ENCODE measurements at regions not wholly inside any gene's neighbourhood (a gene's known extent, or its start where the extent isn't known, plus 50 kb on each side); places are given as distances from the start of the nearest gene placed in this dataset.
"Not testable (repeated sequence)": the region's sequence is repeated elsewhere in the genome, so short reads cannot be mapped to it uniquely, and the experiment has no call there.

DNA sequence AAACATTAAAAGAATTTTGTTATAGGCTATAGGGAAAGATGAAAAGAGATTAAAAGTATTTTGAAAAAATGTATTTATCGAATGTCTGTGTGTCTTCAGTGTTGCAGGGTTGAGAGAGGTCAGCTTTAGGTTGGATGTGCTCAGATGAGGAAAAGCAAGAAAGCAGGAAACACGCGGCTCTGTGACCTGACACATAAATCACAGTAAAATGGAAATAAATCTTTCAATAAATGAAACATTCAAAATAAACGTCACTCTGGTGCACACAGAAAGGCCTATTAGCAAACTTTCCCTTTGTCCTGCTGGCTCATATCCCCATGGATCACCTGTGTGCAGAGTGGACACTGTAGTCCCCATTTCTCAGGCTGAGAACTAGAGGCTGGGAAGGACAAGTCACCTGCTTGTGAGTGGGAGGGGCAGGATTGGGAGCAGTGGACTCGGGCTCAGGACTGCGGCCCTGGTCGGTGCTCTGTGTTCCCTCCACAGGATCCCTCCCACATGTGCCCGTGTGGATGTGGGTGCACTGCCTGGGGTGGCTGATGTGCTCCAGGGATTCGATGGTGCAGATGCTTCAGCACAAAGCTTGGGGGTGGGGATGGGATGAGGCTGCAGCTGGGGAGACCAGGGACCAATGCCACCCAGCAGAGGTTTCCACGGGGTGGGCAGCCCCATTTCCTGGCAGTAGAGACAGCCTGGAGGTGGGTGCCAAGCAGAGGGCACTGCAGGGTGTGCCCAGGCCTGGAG lies 96.0 kb upstream of the IGLL5 start:
- POLR2A ChIA-PET = no interaction called here
- DNase-seq (ENCODE audit: extremely low spot score) = no peak
- CTCF ChIA-PET = interaction anchor here (0.9 to 6.5 kb wide), 7 partner anchors 11 to 168 kb away, joined by 3 to 98 read pairs (median 4); no protein-coding TSS in a partner anchor
- TF ChIP-seq, protein P1, sequence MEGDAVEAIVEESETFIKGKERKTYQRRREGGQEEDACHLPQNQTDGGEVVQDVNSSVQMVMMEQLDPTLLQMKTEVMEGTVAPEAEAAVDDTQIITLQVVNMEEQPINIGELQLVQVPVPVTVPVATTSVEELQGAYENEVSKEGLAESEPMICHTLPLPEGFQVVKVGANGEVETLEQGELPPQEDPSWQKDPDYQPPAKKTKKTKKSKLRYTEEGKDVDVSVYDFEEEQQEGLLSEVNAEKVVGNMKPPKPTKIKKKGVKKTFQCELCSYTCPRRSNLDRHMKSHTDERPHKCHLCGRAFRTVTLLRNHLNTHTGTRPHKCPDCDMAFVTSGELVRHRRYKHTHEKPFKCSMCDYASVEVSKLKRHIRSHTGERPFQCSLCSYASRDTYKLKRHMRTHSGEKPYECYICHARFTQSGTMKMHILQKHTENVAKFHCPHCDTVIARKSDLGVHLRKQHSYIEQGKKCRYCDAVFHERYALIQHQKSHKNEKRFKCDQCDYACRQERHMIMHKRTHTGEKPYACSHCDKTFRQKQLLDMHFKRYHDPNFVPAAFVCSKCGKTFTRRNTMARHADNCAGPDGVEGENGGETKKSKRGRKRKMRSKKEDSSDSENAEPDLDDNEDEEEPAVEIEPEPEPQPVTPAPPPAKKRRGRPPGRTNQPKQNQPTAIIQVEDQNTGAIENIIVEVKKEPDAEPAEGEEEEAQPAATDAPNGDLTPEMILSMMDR (IDR thresholded peaks at IDR 0.05; ENCODE audit: control extremely low read depth, extremely low read depth, low read depth, missing control alignments) = no peak

GRCh38 chr22:22792205-22792786 lies 95.3 kb upstream of the IGLL5 start:
- POLR2A ChIA-PET; DNase-seq (ENCODE audit: extremely low spot score): not testable (repeated sequence)
- CTCF ChIA-PET = interaction anchor here (0.9 to 1.6 kb wide), 6 partner anchors 10 to 336 kb away, joined by 3 to 5 read pairs (median 3); no protein-coding TSS in a partner anchor

DNA sequence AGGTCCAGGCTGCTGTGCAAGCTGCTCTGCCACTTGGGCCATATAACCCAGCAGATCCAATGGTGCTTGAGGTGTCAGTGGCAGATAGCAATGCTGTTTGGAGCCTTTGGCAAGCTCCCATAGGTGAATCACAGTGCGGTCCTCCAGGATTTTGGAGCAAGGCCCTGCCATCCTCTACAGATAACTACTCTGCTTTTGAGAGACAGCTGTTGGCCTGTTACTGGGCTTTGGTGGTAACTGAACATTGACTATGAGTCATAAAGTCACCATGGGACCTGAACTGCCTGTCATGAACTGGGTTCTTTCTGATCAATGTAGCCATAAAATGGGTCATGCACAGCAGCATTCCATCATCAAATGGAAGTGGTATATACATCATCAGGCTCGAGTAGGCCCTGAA lies 92.0 kb upstream of the IGLL5 start:
- POLR2A ChIA-PET = not testable (repeated sequence)

DNA sequence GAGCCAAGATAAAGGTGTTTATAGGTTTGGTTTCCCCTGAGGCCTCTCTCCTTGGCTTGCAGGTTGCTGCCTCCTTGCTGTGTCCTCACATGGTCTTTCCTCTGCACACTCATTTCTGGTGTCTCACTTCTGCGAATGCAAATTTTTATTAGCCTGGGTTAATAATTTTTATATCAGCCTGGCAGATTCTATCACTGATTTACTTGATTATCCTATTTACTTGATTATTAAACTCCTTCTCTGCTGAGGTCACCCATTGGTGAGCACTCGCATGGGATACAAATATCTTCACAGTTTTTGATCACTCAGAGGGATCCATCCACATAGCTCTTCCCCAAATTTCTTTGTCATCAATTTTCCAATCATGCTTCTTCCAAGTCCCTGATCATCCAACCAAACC lies 90.9 kb upstream of the IGLL5 start:
- ChIA-PET CTCF (interaction anchor here (1.0 to 4.0 kb wide), 5 partner anchors 8 to 87 kb away, joined by 3 to 24 read pairs (median 4); no protein-coding TSS in a partner anchor), POLR2A (no interaction called here)
- TF ChIP-seq, protein P1 (IDR thresholded peaks at IDR 0.05; ENCODE audit: control extremely low read depth, extremely low read depth, low read depth, missing control alignments) = no peak
- DNase-seq (ENCODE audit: extremely low spot score) = no peak

More for the DNA sequence above, 92.0 kb upstream of the IGLL5 start:
- CTCF ChIA-PET = interaction anchor here (1.7 kb wide), 1 partner anchor 25 kb away, joined by 4 read pairs; no protein-coding TSS in a partner anchor
- DNase-seq (ENCODE audit: extremely low spot score) = not testable (repeated sequence)

DNA sequence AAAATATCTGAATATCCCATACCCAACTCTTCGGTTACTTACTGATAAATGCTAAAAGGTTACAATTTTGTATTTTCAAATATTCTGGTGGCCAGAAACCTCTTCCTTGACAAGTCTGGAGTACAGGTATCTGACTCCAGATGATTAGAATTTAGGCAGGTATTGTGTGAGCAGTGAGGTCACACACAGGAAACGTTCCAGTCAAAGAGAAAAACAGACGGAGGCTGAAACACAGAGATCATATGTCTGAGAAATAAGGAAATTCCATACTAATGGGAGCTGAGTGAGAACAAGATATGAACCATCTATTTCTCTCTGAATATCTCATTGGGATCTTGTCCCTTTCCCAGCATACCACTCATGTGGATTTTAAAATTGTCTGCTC lies 89.4 kb upstream of the IGLL5 start:
- no peak for DNase-seq (ENCODE audit: extremely low spot score)
- POLR2A ChIA-PET = no interaction called here
- CTCF ChIA-PET = interaction anchor here (0.8 to 4.0 kb wide), 6 partner anchors 9 to 86 kb away, joined by 3 to 24 read pairs (median 3); no protein-coding TSS in a partner anchor
- TF ChIP-seq, protein P1 (IDR thresholded peaks at IDR 0.05; ENCODE audit: control extremely low read depth, extremely low read depth, low read depth, missing control alignments) = no peak

GRCh38 chr22:22798716-22799115 lies 88.9 kb upstream of the IGLL5 start:
- TF ChIP-seq, protein P1 (IDR thresholded peaks at IDR 0.05; ENCODE audit: control extremely low read depth, extremely low read depth, low read depth, missing control alignments) = no peak
- ChIA-PET CTCF (interaction anchor here (0.8 to 4.0 kb wide), 7 partner anchors 10 to 85 kb away, joined by 3 to 24 read pairs (median 3); no protein-coding TSS in a partner anchor), POLR2A (no interaction called here)

GRCh38 chr22:22799561-22799960 lies 88.1 kb upstream of the IGLL5 start:
- DNase-seq (ENCODE audit: extremely low spot score) = no peak
- TF ChIP-seq, protein P1 (IDR thresholded peaks at IDR 0.05; ENCODE audit: control extremely low read depth, extremely low read depth, low read depth, missing control alignments) = no peak
- ChIA-PET CTCF (interaction anchor here (1.2 to 4.0 kb wide), 7 partner anchors 10 to 84 kb away, joined by 3 to 24 read pairs (median 3); no protein-coding TSS in a partner anchor), POLR2A (no interaction called here)

More at GRCh38 chr22:22798716-22799115, 88.9 kb upstream of the IGLL5 start:
- DNase-seq (ENCODE audit: extremely low spot score) = no peak

All from GM10248 (cell line).